SK-N-SH (cell line): ENCODE measurements at regions not wholly inside any gene's neighbourhood (a gene's known extent, or its start where the extent isn't known, plus 50 kb on each side); places are given as distances from the start of the nearest gene placed in this dataset.

ENCODE experiments used
- CTCF ChIA-PET: fragments of 300-600, 350-600 bp; formaldehyde crosslinking; extraction: SDS; loops from one replicate; lab custom pipeline; 2021; lab: Yijun Ruan, JAX
- POLR2A ChIA-PET: fragments of 350-600 bp; sonication (Branson Sonifier 250); formaldehyde crosslinking; extraction: SDS; loops from one replicate; lab custom pipeline; 2020; ENCODE audit warnings: antibody characterized with exemption, inconsistent platforms; lab: Yijun Ruan, JAX
- DNase-seq: peaks from one replicate; pipeline ENCODE4 v3.0.0; 2012
- H2AFZ ChIP-seq: fragments of 200-600 bp; sonication (generic); 2 replicates; pipeline ENCODE4 v1.8.1; 2016; ENCODE audit warnings: antibody characterized with exemption, mild to moderate bottlenecking, low read depth
- H3F3A ChIP-seq: fragments of 200-600 bp; sonication (generic); replicated peaks from 2 replicates; pipeline ENCODE3; 2016; ENCODE audit warnings: antibody characterized with exemption, mild to moderate bottlenecking; ENCODE audit not compliant: insufficient read depth
- H3K27ac ChIP-seq, 2 experiments: fragments of 200-500 bp in 1 of 2; fragments of 200-600 bp in 1 of 2; sonication (Bioruptor generic) in 1 of 2; sonication (generic), shearing (Covaris generic) in 1 of 2; 2 replicates each; pipeline versions ENCODE4 v1.5.1 to v1.6.1; 2014 to 2016; ENCODE audit warnings: low read depth in 2 of 2, inconsistent platforms in 1 of 2, low read length in 1 of 2, mild to moderate bottlenecking in 1 of 2, mixed read lengths in 1 of 2
- H3K27me3 ChIP-seq: fragments of 200-600 bp; sonication (generic), shearing (Covaris generic); 2 replicates; pipeline ENCODE4 v1.6.1; 2016; ENCODE audit warnings: mixed run types; ENCODE audit not compliant: insufficient read depth
- H3K36me3 ChIP-seq, 2 experiments: fragments of 200-500 bp in 1 of 2; fragments of 200-600 bp in 1 of 2; sonication (Bioruptor generic) in 1 of 2; sonication (generic) in 1 of 2; replicated peaks in 1 of 2; 2 replicates each; pipeline versions ENCODE3 to v1.5.1; 2014 to 2016; ENCODE audit warnings: low read length in 1 of 2, mild to moderate bottlenecking in 1 of 2; ENCODE audit not compliant: insufficient read depth in 2 of 2, control insufficient read depth in 1 of 2
- H3K4me1 ChIP-seq, 2 experiments: fragments of 200-500 bp in 1 of 2; fragments of 200-600 bp in 1 of 2; sonication (Bioruptor generic) in 1 of 2; sonication (generic), shearing (Covaris generic) in 1 of 2; 2 replicates each; pipeline versions ENCODE4 v1.5.1 to v1.6.1; 2014 to 2016; ENCODE audit warnings: low read depth in 1 of 2, low read length in 1 of 2, mixed run types in 1 of 2; ENCODE audit not compliant: insufficient read depth in 2 of 2, control insufficient read depth in 1 of 2
- H3K4me2 ChIP-seq: fragments of 200-600 bp; sonication (generic), shearing (Covaris generic); 2 replicates; pipeline ENCODE4 v1.6.1; 2017; ENCODE audit warnings: mixed run types
- H3K4me3 ChIP-seq, 2 experiments: fragments of 200-500 bp in 1 of 2; fragments of 200-600 bp in 1 of 2; sonication (Bioruptor generic) in 1 of 2; sonication (generic), shearing (Covaris generic) in 1 of 2; 2 replicates each; pipeline versions ENCODE4 v1.5.1 to v1.8.1; 2014 to 2016; ENCODE audit warnings: low read depth in 2 of 2, inconsistent platforms in 1 of 2, low read length in 1 of 2, mild to moderate bottlenecking in 1 of 2, mixed read lengths in 1 of 2, moderate library complexity in 1 of 2
- H3K79me2 ChIP-seq: fragments of 200-600 bp; sonication (generic); 2 replicates; pipeline ENCODE4 v1.8.1; 2017; ENCODE audit warnings: mild to moderate bottlenecking; ENCODE audit not compliant: insufficient read depth
- H3K9ac ChIP-seq: fragments of 200-600 bp; sonication (generic); 2 replicates; pipeline ENCODE4 v1.6.1; 2017; ENCODE audit warnings: mixed run types
- H3K9me2 ChIP-seq: fragments of 200-600 bp; sonication (generic); 2 replicates; pipeline ENCODE4 v1.6.1; 2017; ENCODE audit warnings: mixed run types
- H3K9me3 ChIP-seq: fragments of 200-600 bp; sonication (generic); 2 replicates; pipeline ENCODE4 v1.6.1; 2017; ENCODE audit warnings: mixed run types, mild to moderate bottlenecking, moderate library complexity
- H4K20me1 ChIP-seq: fragments of 200-600 bp; sonication (generic); 2 replicates; pipeline ENCODE4 v1.6.1; 2017; ENCODE audit warnings: mild to moderate bottlenecking, mixed run types; ENCODE audit not compliant: insufficient read depth
- CHD2 ChIP-seq: fragments of 150-350 bp; IDR thresholded peaks from 2 replicates; pipeline ENCODE4 v1.6.1; 2018; ENCODE audit warnings: low read length; ENCODE audit not compliant: partially characterized antibody
- ELF1 ChIP-seq: IDR thresholded peaks from 2 replicates; pipeline ENCODE4 v1.4.0; 2012
- FOSL2 ChIP-seq: IDR thresholded peaks from 2 replicates; pipeline ENCODE4 v1.4.0; 2012; ENCODE audit warnings: low read depth, mild to moderate bottlenecking, moderate library complexity, borderline replicate concordance
- FOXJ3 ChIP-seq: sonication (generic); formaldehyde crosslinking; IDR thresholded peaks from 2 replicates; pipeline ENCODE4 v1.5.1; 2020; ENCODE audit warnings: mild to moderate bottlenecking, missing genetic modification reagents
- FOXM1 ChIP-seq: IDR thresholded peaks from 2 replicates; pipeline ENCODE4 v1.4.0; 2012; ENCODE audit warnings: low read depth, mild to moderate bottlenecking
- GABPA ChIP-seq: IDR thresholded peaks from 2 replicates; pipeline ENCODE4 v1.4.0; 2012; ENCODE audit warnings: low read depth, mild to moderate bottlenecking
- GATA2 ChIP-seq: sonication (generic); formaldehyde crosslinking; IDR thresholded peaks from 2 replicates; pipeline ENCODE4 v1.5.0; 2020; ENCODE audit warnings: mild to moderate bottlenecking, missing genetic modification reagents
- JUND ChIP-seq: IDR thresholded peaks from 2 replicates; pipeline ENCODE4 v1.4.0; 2012
- MEF2A ChIP-seq: IDR thresholded peaks from 2 replicates; pipeline ENCODE4 v1.4.0; 2012; ENCODE audit warnings: low read depth, borderline replicate concordance
- NFIC ChIP-seq: IDR thresholded peaks from 2 replicates; pipeline ENCODE4 v1.4.0; 2012; ENCODE audit warnings: borderline replicate concordance
- NRF1 ChIP-seq: IDR thresholded peaks from 2 replicates; pipeline ENCODE4 v1.6.1; 2012; ENCODE audit warnings: low read depth, mild to moderate bottlenecking, low read length
- POLR2AphosphoS5 ChIP-seq: IDR thresholded peaks from 2 replicates; pipeline ENCODE4 v1.6.1; 2012; ENCODE audit warnings: low read depth, low read length
- RCOR1 ChIP-seq: fragments of 150-350 bp; IDR thresholded peaks from 2 replicates; pipeline ENCODE4 v1.6.1; 2017; ENCODE audit warnings: antibody characterized with exemption, low read length
- SMC3 ChIP-seq: IDR thresholded peaks from 2 replicates; pipeline ENCODE4 v1.6.1; 2012; ENCODE audit warnings: low read depth, low read length, improper control_type of control experiment
- TAF1 ChIP-seq: IDR thresholded peaks from 2 replicates; pipeline ENCODE4 v1.6.1; 2012; ENCODE audit warnings: low read depth, mild to moderate bottlenecking, low read length, moderate library complexity, borderline replicate concordance
- WGBS: methylation state at CpG from one replicate; pipeline ENCODE4 v1.1.6; 2017; ENCODE audit warnings: low lambda C conversion rate; 5-methylcytosine and 5-hydroxymethylcytosine counted together
- TF ChIP-seq, protein P1 (sequence below): IDR thresholded peaks from 2 replicates; pipeline ENCODE4 v1.4.0; 2012; ENCODE audit warnings: low read depth
- TF ChIP-seq, protein P2 (sequence below): fragments of 150-350 bp; IDR thresholded peaks from 2 replicates; pipeline ENCODE4 v1.6.1; 2017; ENCODE audit warnings: antibody characterized with exemption, low read length, low read depth, borderline replicate concordance

DNA sequence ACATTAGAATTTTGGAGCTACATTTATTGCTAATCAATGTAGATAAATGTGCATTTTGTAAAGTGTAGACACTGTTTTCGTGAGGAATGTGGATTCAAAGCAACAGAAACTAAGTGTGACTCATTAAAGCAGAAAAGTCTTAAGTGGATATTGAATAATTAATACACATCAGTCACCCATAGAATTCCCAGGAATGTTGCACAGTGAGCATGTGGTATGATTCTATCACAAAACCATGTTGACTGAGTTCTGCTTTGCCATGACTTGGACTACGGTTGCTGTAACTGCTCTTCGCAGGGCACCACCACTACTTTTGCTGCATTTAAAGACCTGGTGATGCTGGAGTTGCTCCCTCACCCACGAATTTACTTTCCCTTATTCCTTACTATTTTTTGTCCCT is 471.8 kb downstream of the KCNT2 start:
- no peaks in the 10 kb centered on the region for H3K9me2 ChIP-seq
- POLR2A ChIA-PET: no interaction called here
- no peaks in the 10 kb centered on the region for H3K27me3 ChIP-seq
- TF ChIP-seq CHD2 (no peak), FOSL2 (no peak), POLR2AphosphoS5 (no peak), ELF1 (no peak), JUND (no peak)
- TF ChIP-seq, protein P1, sequence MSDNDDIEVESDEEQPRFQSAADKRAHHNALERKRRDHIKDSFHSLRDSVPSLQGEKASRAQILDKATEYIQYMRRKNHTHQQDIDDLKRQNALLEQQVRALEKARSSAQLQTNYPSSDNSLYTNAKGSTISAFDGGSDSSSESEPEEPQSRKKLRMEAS: no peak
- TF ChIP-seq, all 33 proteins: peak for 0
- H3K4me2 ChIP-seq: no peak overlapping the region
- H4K20me1 ChIP-seq: no peaks in the 10 kb centered on the region
- DNase-seq: no peak
- H3F3A ChIP-seq: no peaks in the 10 kb centered on the region
- WGBS: 70% methylated on average over 4 of the region's 4 CpGs
- H3K36me3 ChIP-seq: no peaks in the 10 kb centered on the region
- H3K9ac ChIP-seq: no peak overlapping the region
- H3K4me1 ChIP-seq: no peaks in the 10 kb centered on the region; a peak in 1 of 4 replicates
- H2AFZ ChIP-seq: no peak overlapping the region
- CTCF ChIA-PET: interaction anchor here (0.6 to 1.1 kb wide), 2 partner anchors 8 to 20 kb away, joined by 3 read pairs; no protein-coding TSS in a partner anchor
- no peak overlapping the region for H3K4me3 ChIP-seq
- no peak overlapping the region for H3K27ac ChIP-seq
- no peaks in the 10 kb centered on the region for H3K9me3 ChIP-seq
- no peaks in the 10 kb centered on the region for H3K79me2 ChIP-seq

DNA sequence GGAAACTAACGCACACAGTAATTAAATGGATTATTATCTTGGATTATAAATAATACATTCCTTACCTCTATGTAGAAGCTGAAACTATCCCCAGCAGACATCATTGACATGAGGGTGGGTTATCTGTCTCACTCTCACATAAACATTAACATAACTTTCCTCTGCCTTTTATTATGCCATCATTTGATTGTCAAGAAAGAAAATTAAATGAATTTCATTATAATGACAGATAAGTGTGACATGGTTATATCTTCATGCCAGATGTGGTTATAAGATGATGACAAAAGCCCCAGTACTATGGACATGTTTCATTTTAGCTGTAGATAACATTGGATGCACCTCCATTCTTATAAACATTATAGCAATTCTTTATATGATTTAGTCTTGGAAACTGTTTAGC is 476.5 kb downstream of the KCNT2 start:
- no peak for DNase-seq
- TF ChIP-seq TAF1 (no peak), JUND (no peak), GABPA (no peak), GATA2 (no peak), FOXM1 (no peak), FOSL2 (no peak), SMC3 (no peak), NFIC (no peak), CHD2 (no peak), NRF1 (no peak), RCOR1 (no peak), FOXJ3 (CRISPR knock-in tag) (no peak), MEF2A (no peak)
- TF ChIP-seq, protein P1: no peak
- TF ChIP-seq, protein P2, sequence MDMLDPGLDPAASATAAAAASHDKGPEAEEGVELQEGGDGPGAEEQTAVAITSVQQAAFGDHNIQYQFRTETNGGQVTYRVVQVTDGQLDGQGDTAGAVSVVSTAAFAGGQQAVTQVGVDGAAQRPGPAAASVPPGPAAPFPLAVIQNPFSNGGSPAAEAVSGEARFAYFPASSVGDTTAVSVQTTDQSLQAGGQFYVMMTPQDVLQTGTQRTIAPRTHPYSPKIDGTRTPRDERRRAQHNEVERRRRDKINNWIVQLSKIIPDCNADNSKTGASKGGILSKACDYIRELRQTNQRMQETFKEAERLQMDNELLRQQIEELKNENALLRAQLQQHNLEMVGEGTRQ: no peak
- CTCF ChIA-PET: interaction anchor here (0.8 to 1.8 kb wide), 5 partner anchors 9 to 18 kb away, joined by 3 to 4 read pairs (median 3); no protein-coding TSS in a partner anchor

More for the DNA sequence above, 476.5 kb downstream of the KCNT2 start:
- no peaks in the 10 kb centered on the region for H3K9me3 ChIP-seq
- no peak overlapping the region for H3K9ac ChIP-seq
- POLR2A ChIA-PET: no interaction called here
- no peaks in the 10 kb centered on the region for H3K79me2 ChIP-seq
- H3K36me3 ChIP-seq: no peaks in the 10 kb centered on the region
- no peaks in the 10 kb centered on the region for H3K27me3 ChIP-seq
- no peaks in the 10 kb centered on the region for H3K9me2 ChIP-seq
- WGBS: 32% methylated on average over 1 of the region's 1 CpG
- no peak overlapping the region for H3K4me2 ChIP-seq
- no peak overlapping the region for H2AFZ ChIP-seq
- no peaks in the 10 kb centered on the region for H3F3A ChIP-seq
- H3K4me1 ChIP-seq: no peaks in the 10 kb centered on the region; a peak in 1 of 4 replicates
- no peak overlapping the region for H3K27ac ChIP-seq
- no peak overlapping the region for H3K4me3 ChIP-seq
- H4K20me1 ChIP-seq: no peaks in the 10 kb centered on the region
